SK-N-SH (cell line): ENCODE measurements at regions not wholly inside any gene's neighbourhood (a gene's known extent, or its start where the extent isn't known, plus 50 kb on each side); places are given as distances from the start of the nearest gene placed in this dataset.

Experiments used
- CTCF ChIA-PET: fragments of 300-600, 350-600 bp; formaldehyde crosslinking; extraction: SDS; loops from one replicate; lab custom pipeline; 2021; lab: Yijun Ruan, JAX
- POLR2A ChIA-PET: fragments of 350-600 bp; sonication (Branson Sonifier 250); formaldehyde crosslinking; extraction: SDS; loops from one replicate; lab custom pipeline; 2020; ENCODE audit warnings: antibody characterized with exemption, inconsistent platforms; lab: Yijun Ruan, JAX
- DNase-seq: peaks from one replicate; pipeline ENCODE4 v3.0.0; 2012
- H2AFZ ChIP-seq: fragments of 200-600 bp; sonication (generic); 2 replicates; pipeline ENCODE4 v1.8.1; 2016; ENCODE audit warnings: antibody characterized with exemption, mild to moderate bottlenecking, low read depth
- H3F3A ChIP-seq: fragments of 200-600 bp; sonication (generic); replicated peaks from 2 replicates; pipeline ENCODE3; 2016; ENCODE audit warnings: antibody characterized with exemption, mild to moderate bottlenecking; ENCODE audit not compliant: insufficient read depth
- H3K27ac ChIP-seq, 2 experiments: fragments of 200-500 bp in 1 of 2; fragments of 200-600 bp in 1 of 2; sonication (Bioruptor generic) in 1 of 2; sonication (generic), shearing (Covaris generic) in 1 of 2; 2 replicates each; pipeline versions ENCODE4 v1.5.1 to v1.6.1; 2014 to 2016; ENCODE audit warnings: low read depth in 2 of 2, inconsistent platforms in 1 of 2, low read length in 1 of 2, mild to moderate bottlenecking in 1 of 2, mixed read lengths in 1 of 2
- H3K27me3 ChIP-seq: fragments of 200-600 bp; sonication (generic), shearing (Covaris generic); 2 replicates; pipeline ENCODE4 v1.6.1; 2016; ENCODE audit warnings: mixed run types; ENCODE audit not compliant: insufficient read depth
- H3K36me3 ChIP-seq, 2 experiments: fragments of 200-500 bp in 1 of 2; fragments of 200-600 bp in 1 of 2; sonication (Bioruptor generic) in 1 of 2; sonication (generic) in 1 of 2; replicated peaks in 1 of 2; 2 replicates each; pipeline versions ENCODE3 to v1.5.1; 2014 to 2016; ENCODE audit warnings: low read length in 1 of 2, mild to moderate bottlenecking in 1 of 2; ENCODE audit not compliant: insufficient read depth in 2 of 2, control insufficient read depth in 1 of 2
- H3K4me1 ChIP-seq, 2 experiments: fragments of 200-500 bp in 1 of 2; fragments of 200-600 bp in 1 of 2; sonication (Bioruptor generic) in 1 of 2; sonication (generic), shearing (Covaris generic) in 1 of 2; 2 replicates each; pipeline versions ENCODE4 v1.5.1 to v1.6.1; 2014 to 2016; ENCODE audit warnings: low read depth in 1 of 2, low read length in 1 of 2, mixed run types in 1 of 2; ENCODE audit not compliant: insufficient read depth in 2 of 2, control insufficient read depth in 1 of 2
- H3K4me2 ChIP-seq: fragments of 200-600 bp; sonication (generic), shearing (Covaris generic); 2 replicates; pipeline ENCODE4 v1.6.1; 2017; ENCODE audit warnings: mixed run types
- H3K4me3 ChIP-seq, 2 experiments: fragments of 200-500 bp in 1 of 2; fragments of 200-600 bp in 1 of 2; sonication (Bioruptor generic) in 1 of 2; sonication (generic), shearing (Covaris generic) in 1 of 2; 2 replicates each; pipeline versions ENCODE4 v1.5.1 to v1.8.1; 2014 to 2016; ENCODE audit warnings: low read depth in 2 of 2, inconsistent platforms in 1 of 2, low read length in 1 of 2, mild to moderate bottlenecking in 1 of 2, mixed read lengths in 1 of 2, moderate library complexity in 1 of 2
- H3K79me2 ChIP-seq: fragments of 200-600 bp; sonication (generic); 2 replicates; pipeline ENCODE4 v1.8.1; 2017; ENCODE audit warnings: mild to moderate bottlenecking; ENCODE audit not compliant: insufficient read depth
- H3K9ac ChIP-seq: fragments of 200-600 bp; sonication (generic); 2 replicates; pipeline ENCODE4 v1.6.1; 2017; ENCODE audit warnings: mixed run types
- H3K9me2 ChIP-seq: fragments of 200-600 bp; sonication (generic); 2 replicates; pipeline ENCODE4 v1.6.1; 2017; ENCODE audit warnings: mixed run types
- H3K9me3 ChIP-seq: fragments of 200-600 bp; sonication (generic); 2 replicates; pipeline ENCODE4 v1.6.1; 2017; ENCODE audit warnings: mixed run types, mild to moderate bottlenecking, moderate library complexity
- H4K20me1 ChIP-seq: fragments of 200-600 bp; sonication (generic); 2 replicates; pipeline ENCODE4 v1.6.1; 2017; ENCODE audit warnings: mild to moderate bottlenecking, mixed run types; ENCODE audit not compliant: insufficient read depth
- EP300 ChIP-seq, 2 experiments: IDR thresholded peaks; 2 replicates each; pipeline versions ENCODE4 v1.4.0 to v1.6.1; 2012; ENCODE audit warnings: borderline replicate concordance in 1 of 2, low read depth in 1 of 2, low read length in 1 of 2
- FOSL2 ChIP-seq: IDR thresholded peaks from 2 replicates; pipeline ENCODE4 v1.4.0; 2012; ENCODE audit warnings: low read depth, mild to moderate bottlenecking, moderate library complexity, borderline replicate concordance
- FOXM1 ChIP-seq: IDR thresholded peaks from 2 replicates; pipeline ENCODE4 v1.4.0; 2012; ENCODE audit warnings: low read depth, mild to moderate bottlenecking
- GATA2 ChIP-seq: sonication (generic); formaldehyde crosslinking; IDR thresholded peaks from 2 replicates; pipeline ENCODE4 v1.5.0; 2020; ENCODE audit warnings: mild to moderate bottlenecking, missing genetic modification reagents
- JUND ChIP-seq: IDR thresholded peaks from 2 replicates; pipeline ENCODE4 v1.4.0; 2012
- MEF2A ChIP-seq: IDR thresholded peaks from 2 replicates; pipeline ENCODE4 v1.4.0; 2012; ENCODE audit warnings: low read depth, borderline replicate concordance
- RAD21 ChIP-seq: IDR thresholded peaks from 2 replicates; pipeline ENCODE4 v1.6.1; 2012; ENCODE audit warnings: mild to moderate bottlenecking, low read length
- RFX5 ChIP-seq: IDR thresholded peaks from 2 replicates; pipeline ENCODE4 v1.6.1; 2012; ENCODE audit warnings: mild to moderate bottlenecking, improper control_type of control experiment, low read length
- RXRA ChIP-seq: IDR thresholded peaks from 2 replicates; pipeline ENCODE4 v1.4.0; 2012; ENCODE audit warnings: low read depth, mild to moderate bottlenecking, borderline replicate concordance
- SIN3A ChIP-seq: IDR thresholded peaks from 2 replicates; pipeline ENCODE4 v1.6.1; 2012; ENCODE audit warnings: low read depth, mild to moderate bottlenecking, low read length, moderate library complexity, borderline replicate concordance
- SMC3 ChIP-seq: IDR thresholded peaks from 2 replicates; pipeline ENCODE4 v1.6.1; 2012; ENCODE audit warnings: low read depth, low read length, improper control_type of control experiment
- TAF1 ChIP-seq: IDR thresholded peaks from 2 replicates; pipeline ENCODE4 v1.6.1; 2012; ENCODE audit warnings: low read depth, mild to moderate bottlenecking, low read length, moderate library complexity, borderline replicate concordance
- TEAD4 ChIP-seq: IDR thresholded peaks from 2 replicates; pipeline ENCODE4 v1.4.0; 2012; ENCODE audit warnings: mild to moderate bottlenecking, borderline replicate concordance; ENCODE audit not compliant: insufficient read depth
- YY1 ChIP-seq: IDR thresholded peaks from 2 replicates; pipeline ENCODE4 v1.4.0; 2012; ENCODE audit warnings: low read depth, mild to moderate bottlenecking
- WGBS: methylation state at CpG from one replicate; pipeline ENCODE4 v1.1.6; 2017; ENCODE audit warnings: low lambda C conversion rate; 5-methylcytosine and 5-hydroxymethylcytosine counted together
- TF ChIP-seq, protein P1 (sequence below): IDR thresholded peaks from 2 replicates; pipeline ENCODE4 v1.6.1; 2012; ENCODE audit warnings: mild to moderate bottlenecking, low read depth, low read length, moderate library complexity
- TF ChIP-seq, protein P2 (sequence below): IDR thresholded peaks from 2 replicates; pipeline ENCODE4 v1.4.0; 2012; ENCODE audit warnings: low read depth
- TF ChIP-seq, protein P3 (sequence below): IDR thresholded peaks from 2 replicates; pipeline ENCODE4 v1.4.0; 2012; ENCODE audit warnings: low read depth, borderline replicate concordance

DNA sequence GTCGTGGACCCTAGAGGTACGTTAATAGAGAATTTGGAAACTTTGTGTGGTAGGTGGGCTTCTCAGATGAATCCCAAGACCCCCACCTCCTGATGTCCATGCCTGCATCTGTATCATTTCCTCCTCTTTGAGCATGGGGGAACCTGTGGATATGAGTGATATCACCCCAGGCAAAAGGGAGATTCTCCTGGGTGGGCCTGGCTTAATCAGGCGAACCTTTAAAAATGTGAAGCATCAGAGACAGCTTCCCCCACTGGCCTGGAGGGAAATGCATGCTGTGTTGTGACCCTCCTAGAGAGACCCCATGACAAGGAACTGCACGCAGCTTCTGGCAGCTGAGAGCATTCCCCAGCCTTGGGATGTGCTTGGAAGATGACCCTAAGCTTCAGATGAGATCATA, 180.9 kb downstream of the MBOAT1 start:
- Histone ChIP-seq H3K9me3 (no peaks in the 10 kb centered on the region), H3K36me3 (no peaks in the 10 kb centered on the region), H3K27ac (no peak overlapping the region), H3K9me2 (no peaks in the 10 kb centered on the region), H3K9ac (no peak overlapping the region), H3F3A (no peaks in the 10 kb centered on the region), H4K20me1 (no peaks in the 10 kb centered on the region), H3K4me1 (no peaks in the 10 kb centered on the region), H3K79me2 (no peaks in the 10 kb centered on the region), H3K4me2 (no peak overlapping the region), H2AFZ (no peak overlapping the region), H3K4me3 (no peak overlapping the region), H3K27me3 (peaks cover 12% of the 10 kb centered on the region)
- DNase-seq = no peak
- TF ChIP-seq, protein P1, sequence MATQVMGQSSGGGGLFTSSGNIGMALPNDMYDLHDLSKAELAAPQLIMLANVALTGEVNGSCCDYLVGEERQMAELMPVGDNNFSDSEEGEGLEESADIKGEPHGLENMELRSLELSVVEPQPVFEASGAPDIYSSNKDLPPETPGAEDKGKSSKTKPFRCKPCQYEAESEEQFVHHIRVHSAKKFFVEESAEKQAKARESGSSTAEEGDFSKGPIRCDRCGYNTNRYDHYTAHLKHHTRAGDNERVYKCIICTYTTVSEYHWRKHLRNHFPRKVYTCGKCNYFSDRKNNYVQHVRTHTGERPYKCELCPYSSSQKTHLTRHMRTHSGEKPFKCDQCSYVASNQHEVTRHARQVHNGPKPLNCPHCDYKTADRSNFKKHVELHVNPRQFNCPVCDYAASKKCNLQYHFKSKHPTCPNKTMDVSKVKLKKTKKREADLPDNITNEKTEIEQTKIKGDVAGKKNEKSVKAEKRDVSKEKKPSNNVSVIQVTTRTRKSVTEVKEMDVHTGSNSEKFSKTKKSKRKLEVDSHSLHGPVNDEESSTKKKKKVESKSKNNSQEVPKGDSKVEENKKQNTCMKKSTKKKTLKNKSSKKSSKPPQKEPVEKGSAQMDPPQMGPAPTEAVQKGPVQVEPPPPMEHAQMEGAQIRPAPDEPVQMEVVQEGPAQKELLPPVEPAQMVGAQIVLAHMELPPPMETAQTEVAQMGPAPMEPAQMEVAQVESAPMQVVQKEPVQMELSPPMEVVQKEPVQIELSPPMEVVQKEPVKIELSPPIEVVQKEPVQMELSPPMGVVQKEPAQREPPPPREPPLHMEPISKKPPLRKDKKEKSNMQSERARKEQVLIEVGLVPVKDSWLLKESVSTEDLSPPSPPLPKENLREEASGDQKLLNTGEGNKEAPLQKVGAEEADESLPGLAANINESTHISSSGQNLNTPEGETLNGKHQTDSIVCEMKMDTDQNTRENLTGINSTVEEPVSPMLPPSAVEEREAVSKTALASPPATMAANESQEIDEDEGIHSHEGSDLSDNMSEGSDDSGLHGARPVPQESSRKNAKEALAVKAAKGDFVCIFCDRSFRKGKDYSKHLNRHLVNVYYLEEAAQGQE = no peak
- no peak for TF ChIP-seq YY1
- TF ChIP-seq JUND = no peak
- TF ChIP-seq SMC3 = no peak
- TF ChIP-seq FOXM1 = no peak
- TF ChIP-seq, protein P2, sequence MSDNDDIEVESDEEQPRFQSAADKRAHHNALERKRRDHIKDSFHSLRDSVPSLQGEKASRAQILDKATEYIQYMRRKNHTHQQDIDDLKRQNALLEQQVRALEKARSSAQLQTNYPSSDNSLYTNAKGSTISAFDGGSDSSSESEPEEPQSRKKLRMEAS = no peak
- TF ChIP-seq RAD21 = no peak
- TF ChIP-seq TEAD4 = no peak
- TF ChIP-seq, protein P3, sequence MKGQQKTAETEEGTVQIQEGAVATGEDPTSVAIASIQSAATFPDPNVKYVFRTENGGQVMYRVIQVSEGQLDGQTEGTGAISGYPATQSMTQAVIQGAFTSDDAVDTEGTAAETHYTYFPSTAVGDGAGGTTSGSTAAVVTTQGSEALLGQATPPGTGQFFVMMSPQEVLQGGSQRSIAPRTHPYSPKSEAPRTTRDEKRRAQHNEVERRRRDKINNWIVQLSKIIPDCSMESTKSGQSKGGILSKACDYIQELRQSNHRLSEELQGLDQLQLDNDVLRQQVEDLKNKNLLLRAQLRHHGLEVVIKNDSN = no peak
- no peak for TF ChIP-seq EP300 (IDR thresholded peaks at IDR 0.05; ENCODE audit: borderline replicate concordance in 1 of 2, low read depth in 1 of 2, low read length in 1 of 2)
- no peak for TF ChIP-seq TAF1
- TF ChIP-seq GATA2 (CRISPR knock-in tag) = no peak
- no peak for TF ChIP-seq RFX5
- no peak for TF ChIP-seq MEF2A
- no peak for TF ChIP-seq FOSL2
- no peak for TF ChIP-seq SIN3A
- TF ChIP-seq RXRA = no peak
- POLR2A ChIA-PET = no interaction called here
- WGBS = 29% methylated on average over 4 of the region's 4 CpGs
- CTCF ChIA-PET = no interaction called here
